ENCODE measurements at regions not wholly inside any gene's neighbourhood (a gene's known extent, or its start where the extent isn't known, plus 50 kb on each side); places are given as distances from the start of the nearest gene placed in this dataset.

DNA sequence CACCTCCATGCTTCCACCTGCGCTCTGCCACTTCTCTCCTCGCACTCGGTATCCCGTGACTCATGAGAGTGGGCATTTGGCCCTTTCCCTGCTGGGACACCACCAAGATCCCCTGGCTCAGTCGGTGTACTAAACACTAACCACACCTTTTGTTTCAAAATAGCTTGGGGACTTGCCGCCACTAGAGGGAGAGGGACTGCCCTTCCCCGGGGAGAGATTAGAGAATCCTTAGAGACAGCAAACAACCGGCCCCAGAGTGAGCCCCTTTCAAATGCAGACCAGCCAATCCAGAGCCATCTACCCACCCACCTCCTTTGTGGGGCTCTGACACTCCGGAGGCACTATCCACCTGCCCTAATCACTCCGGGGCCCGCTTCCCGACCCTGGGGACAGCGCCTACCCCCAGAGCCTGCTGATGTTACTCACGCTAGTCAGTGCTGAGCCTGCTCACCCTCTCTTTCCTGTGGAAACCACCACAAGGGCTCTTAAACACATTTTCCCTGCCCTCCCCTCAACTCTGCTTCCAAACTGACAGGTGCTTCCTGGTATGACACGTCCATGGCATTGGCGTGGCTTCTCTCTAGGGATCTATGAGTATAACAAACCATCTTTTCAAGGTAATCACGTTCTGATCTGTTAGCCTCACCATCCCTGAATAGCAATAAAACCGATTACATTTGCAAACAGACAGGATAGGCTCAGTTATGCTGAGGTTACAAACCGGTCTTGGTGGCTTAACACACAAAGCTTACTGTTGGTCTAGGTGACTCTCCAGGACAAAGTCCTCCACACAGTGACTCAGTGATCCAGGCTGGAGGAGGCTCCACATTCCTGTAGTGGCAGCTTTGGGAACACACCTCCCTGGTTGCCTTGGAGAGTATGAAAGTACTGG is 180.1 kb upstream of the MVB12B start:
- TF ChIP-seq CTCF (IDR thresholded peaks at IDR 0.05; ENCODE audit: insufficient read depth, low read length) (peak; percentile 11), REST (IDR thresholded peaks at IDR 0.05; ENCODE audit: insufficient replicate concordance, low read depth) (no peak)
- peak in 1 of 2 experiments; percentile 6 for DNase-seq (ENCODE audit: low read depth in 1 of 2, low spot score in 1 of 2)
- Histone ChIP-seq H3K27me3 (ENCODE audit: insufficient read depth, poor library complexity, severe bottlenecking) (peaks cover 4% of the 10 kb centered on the region), H3K4me3 (replicated peaks; ENCODE audit: insufficient read depth, low read length) (no peak overlapping the region), H3K27ac (replicated peaks) (no peak overlapping the region)

GRCh38 chr9:126147186-126147935 is 179.3 kb upstream of the MVB12B start:
- no peak for TF ChIP-seq POLR2AphosphoS5 (IDR thresholded peaks at IDR 0.05; ENCODE audit: low read depth)
- no peak for TF ChIP-seq GABPA (IDR thresholded peaks at IDR 0.05; ENCODE audit: low read depth)
- TF ChIP-seq REST (IDR thresholded peaks at IDR 0.05; ENCODE audit: insufficient replicate concordance, low read depth) = no peak
- TF ChIP-seq SPI1 (IDR thresholded peaks at IDR 0.05; ENCODE audit: borderline replicate concordance, low read depth) = no peak
- no peak for TF ChIP-seq CTCF (IDR thresholded peaks at IDR 0.05; ENCODE audit: insufficient read depth, low read length)
- no peak for DNase-seq (ENCODE audit: low read depth in 1 of 2, low spot score in 1 of 2)
- Histone ChIP-seq H3K4me3 (replicated peaks; ENCODE audit: insufficient read depth, low read length) (no peak overlapping the region), H3K27me3 (ENCODE audit: insufficient read depth, poor library complexity, severe bottlenecking) (peaks cover 4% of the 10 kb centered on the region), H3K27ac (replicated peaks) (no peak overlapping the region)

GRCh38 chr9:126147936-126148870 is 178.4 kb upstream of the MVB12B start:
- H3K27me3 ChIP-seq (ENCODE audit: insufficient read depth, poor library complexity, severe bottlenecking) = peaks cover 4% of the 10 kb centered on the region
- no peak for DNase-seq (ENCODE audit: low read depth in 1 of 2, low spot score in 1 of 2)
- TF ChIP-seq CTCF (IDR thresholded peaks at IDR 0.05; ENCODE audit: insufficient read depth, low read length) (no peak), POLR2AphosphoS5 (IDR thresholded peaks at IDR 0.05; ENCODE audit: low read depth) (no peak), SPI1 (IDR thresholded peaks at IDR 0.05; ENCODE audit: borderline replicate concordance, low read depth) (no peak), GABPA (IDR thresholded peaks at IDR 0.05; ENCODE audit: low read depth) (no peak), REST (IDR thresholded peaks at IDR 0.05; ENCODE audit: insufficient replicate concordance, low read depth) (no peak)
- H3K4me3 ChIP-seq (replicated peaks; ENCODE audit: insufficient read depth, low read length) = no peak overlapping the region
- no peak overlapping the region for H3K27ac ChIP-seq (replicated peaks)

All from HL-60 (cell line).